Femur (tissue), 1 donor: ENCODE measurements at regions not wholly inside any gene's neighbourhood (a gene's known extent, or its start where the extent isn't known, plus 50 kb on each side); places are given as distances from the start of the nearest gene placed in this dataset.

Source experiments
- DNase-seq: peaks from one replicate; pipeline ENCODE4 v3.0.0-alpha.2; 2017

GRCh38 chr12:77722536-77722935 lies 108.2 kb upstream of the NAV3 start:
- no peak for DNase-seq

DNA sequence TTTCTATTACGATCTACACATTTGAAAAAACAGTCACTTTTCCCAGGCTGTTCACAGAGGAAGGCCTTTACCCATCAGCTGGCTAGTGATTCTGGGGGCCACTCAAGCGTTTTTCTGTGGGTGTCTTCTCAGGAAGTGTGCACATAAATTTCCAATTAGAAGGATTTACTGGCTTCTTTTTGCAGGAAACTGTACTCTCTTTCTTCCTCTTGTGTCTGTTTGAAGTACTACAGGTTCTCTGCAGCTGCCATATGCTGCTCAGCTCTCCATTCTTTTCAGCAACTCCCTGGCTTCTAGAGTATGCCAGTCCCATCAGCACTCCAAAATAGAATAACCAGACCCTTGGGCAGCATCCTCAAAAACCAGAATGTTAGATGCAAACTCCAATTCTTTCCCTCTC lies 110.4 kb upstream of the NAV3 start:
- no peak for DNase-seq

- no peak for DNase-seq
These were observed 120.5 kb upstream of the NAV3 start for GRCh38 chr12:77710209-77710608.

GRCh38 chr12:77697126-77697525 lies 133.6 kb upstream of the NAV3 start:
- no peak for DNase-seq

GRCh38 chr12:77696183-77696582 lies 134.5 kb upstream of the NAV3 start:
- no peak for DNase-seq

GRCh38 chr12:77689510-77690086 lies 141.1 kb upstream of the NAV3 start:
- DNase-seq: no peak

GRCh38 chr12:77687321-77687720 lies 143.4 kb upstream of the NAV3 start:
- no peak for DNase-seq

- DNase-seq: no peak
These were observed 143.9 kb upstream of the NAV3 start for GRCh38 chr12:77686760-77687159.

GRCh38 chr12:77685901-77686300 lies 144.8 kb upstream of the NAV3 start:
- DNase-seq: no peak

GRCh38 chr12:77685112-77685511 lies 145.6 kb upstream of the NAV3 start:
- DNase-seq: peak; percentile 82

- no peak for DNase-seq
These were observed 148.2 kb upstream of the NAV3 start for GRCh38 chr12:77682488-77682887.

DNA sequence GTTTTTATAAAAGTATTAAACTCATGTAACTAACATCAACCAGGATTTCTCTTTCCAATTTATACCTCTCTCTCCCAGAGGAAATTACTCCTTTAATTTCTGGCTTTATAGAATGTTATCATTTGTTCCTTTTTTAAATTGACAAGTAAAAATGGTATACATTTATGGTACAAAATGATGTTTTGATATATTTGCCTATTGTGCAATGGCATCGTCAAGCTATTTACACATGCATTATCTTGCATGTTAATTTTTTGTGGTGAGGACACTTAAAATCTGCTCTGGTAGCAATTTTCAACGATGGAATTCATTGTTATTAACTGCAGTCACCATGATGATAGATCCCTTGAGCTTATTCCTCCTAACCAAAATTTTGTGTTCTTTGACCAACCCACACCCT lies 149.0 kb upstream of the NAV3 start:
- DNase-seq: no peak

DNA sequence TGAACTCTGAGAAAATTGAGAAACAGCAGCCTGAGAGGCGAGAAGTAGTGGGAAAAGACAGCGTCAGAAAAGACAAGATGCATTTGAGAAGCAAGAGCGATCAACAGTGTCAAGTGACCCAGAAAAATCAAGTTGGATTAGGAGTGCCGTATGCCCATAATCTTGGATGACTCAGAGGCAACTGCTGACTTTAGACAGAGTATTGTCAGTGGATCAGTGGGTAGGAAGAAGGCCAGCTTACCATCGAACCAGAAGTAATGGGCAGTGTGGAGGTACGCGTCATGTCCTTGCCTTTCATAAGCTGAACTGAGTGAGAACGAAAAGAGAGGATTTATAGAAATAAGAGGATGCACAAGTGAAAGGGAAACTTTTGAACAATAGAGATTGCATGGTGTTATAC lies 151.0 kb upstream of the NAV3 start:
- DNase-seq: no peak

GRCh38 chr12:77678621-77679020 lies 152.1 kb upstream of the NAV3 start:
- DNase-seq: no peak

GRCh38 chr12:77667101-77667500 lies 163.6 kb upstream of the NAV3 start:
- DNase-seq: peak; percentile 17

DNA sequence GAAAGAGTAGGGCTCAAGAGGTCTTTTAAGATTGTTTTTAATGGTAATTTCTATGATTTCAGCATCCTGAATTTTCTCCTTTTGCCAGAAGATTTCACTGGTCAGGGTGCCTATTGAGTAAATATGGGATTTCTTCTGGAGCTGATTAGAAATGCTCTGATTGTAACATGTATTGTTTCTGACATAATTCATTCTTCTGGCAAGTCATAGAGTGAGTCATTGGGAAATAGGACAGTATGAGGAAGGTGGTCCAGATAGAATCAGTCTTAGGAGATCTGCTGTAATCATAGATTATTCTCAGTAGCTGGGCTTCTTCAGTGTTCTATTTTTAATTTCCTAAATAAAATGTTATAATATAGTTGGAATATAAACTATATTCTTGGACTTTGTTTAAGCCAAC lies 182.0 kb upstream of the NAV3 start:
- DNase-seq: no peak

DNA sequence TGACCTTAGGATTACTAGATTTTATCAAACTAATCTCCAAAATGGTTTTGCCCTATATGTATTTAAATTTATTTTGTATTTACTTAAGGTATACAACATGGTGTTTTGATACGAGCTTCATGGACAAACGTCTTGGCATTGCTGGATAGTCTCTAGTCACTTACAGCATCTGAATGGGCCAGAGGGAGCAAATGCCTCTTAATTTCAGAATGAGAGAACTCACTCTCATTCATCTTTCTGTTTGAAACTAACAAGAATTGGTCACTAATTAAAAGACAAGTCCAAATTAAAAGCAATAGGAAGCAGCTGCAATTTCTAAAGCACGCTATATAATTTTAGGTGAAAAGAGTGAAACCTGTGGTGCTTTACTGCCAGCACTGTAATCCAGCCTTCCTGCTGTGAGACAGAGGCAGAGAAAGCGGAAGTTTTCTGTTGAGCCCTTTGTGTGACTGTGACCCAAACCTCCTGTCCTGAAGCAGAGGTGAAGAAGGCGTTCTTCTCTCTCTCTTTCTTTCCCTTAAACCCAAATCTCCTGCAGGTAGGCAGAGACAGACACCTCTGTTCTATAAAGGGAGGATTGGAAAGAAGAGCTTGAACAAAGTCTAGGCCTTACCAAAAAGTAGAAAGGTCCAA lies 184.6 kb upstream of the NAV3 start:
- no peak for DNase-seq

- DNase-seq: no peak
These were observed 185.6 kb upstream of the NAV3 start for GRCh38 chr12:77644915-77645605.

- DNase-seq: no peak
These were observed 188.4 kb upstream of the NAV3 start for GRCh38 chr12:77642246-77642645.

- DNase-seq: no peak
These were observed 190.3 kb upstream of the NAV3 start for GRCh38 chr12:77640356-77640755.

DNA sequence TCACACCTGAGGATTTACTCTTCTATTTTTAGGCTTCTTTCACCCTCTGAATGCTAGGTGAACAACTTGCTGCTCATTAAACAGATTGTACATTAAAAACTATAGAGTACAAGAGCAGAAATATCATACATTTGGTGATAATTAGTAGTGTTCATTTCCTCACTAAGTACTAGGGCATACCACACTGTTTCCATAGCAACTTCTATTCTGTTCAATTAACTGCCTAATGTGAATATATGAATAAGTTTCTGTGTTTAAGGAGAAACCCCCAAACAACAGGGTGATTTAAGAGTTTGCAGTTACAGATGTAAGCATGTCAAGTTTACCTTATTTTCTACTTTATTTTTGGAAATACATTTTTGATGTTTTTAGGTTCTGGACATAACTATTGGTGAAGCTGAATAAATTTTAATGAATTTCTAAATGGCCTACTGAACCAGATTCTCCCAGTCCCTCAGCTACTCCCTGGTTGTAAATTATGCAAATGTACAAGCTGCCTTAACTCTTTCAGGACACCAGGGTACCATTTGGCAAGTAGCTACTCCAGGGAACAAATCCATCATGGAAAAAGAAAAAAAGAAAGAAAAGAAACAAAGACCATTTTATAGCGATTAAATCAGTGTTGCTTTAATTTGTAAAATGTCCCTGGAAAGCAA lies 199.8 kb upstream of the NAV3 start:
- DNase-seq: no peak

DNA sequence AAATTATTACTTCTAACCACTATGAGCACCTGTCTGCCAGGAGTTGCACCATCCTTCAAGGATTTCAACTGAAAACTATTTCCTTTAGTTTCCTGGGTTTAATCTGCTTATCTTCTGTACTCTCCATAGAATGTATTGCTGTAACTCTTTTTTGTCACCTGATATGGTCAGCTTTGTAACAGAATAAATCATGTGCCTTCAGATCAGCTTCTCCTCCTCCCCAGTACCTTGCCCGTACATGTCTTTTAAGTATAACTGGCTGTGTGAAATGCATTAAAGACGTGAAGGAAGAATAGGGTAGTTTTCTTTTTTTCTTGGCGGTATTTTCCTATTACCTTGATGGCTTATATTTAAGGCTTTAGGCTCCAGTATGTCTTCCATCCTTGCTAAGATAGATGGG lies 200.3 kb upstream of the NAV3 start:
- DNase-seq: no peak

GRCh38 chr12:77629141-77629540 lies 201.6 kb upstream of the NAV3 start:
- DNase-seq: no peak

GRCh38 chr12:77625441-77625840 lies 205.3 kb upstream of the NAV3 start:
- DNase-seq: peak; percentile 19
